ENCODE measurements at regions not wholly inside any gene's neighbourhood (a gene's known extent, or its start where the extent isn't known, plus 50 kb on each side); places are given as distances from the start of the nearest gene placed in this dataset.

GRCh38 chr10:94279835-94280709 is 82.7 kb downstream of the NOC3L start:
- no peak overlapping the region for H3K27ac ChIP-seq
- H3K27me3 ChIP-seq = no peaks in the 10 kb centered on the region
- peaks cover 0 to 22% (median 7%) of the 10 kb centered on the region in 12 donors for H3K4me1 ChIP-seq
- intact Hi-C loops (cut with DNase I) = loop anchor here in 7 of 10 donors (1.0 to 10.0 kb wide), 6 partner anchors 37 to 203 kb away; no protein-coding TSS in a partner anchor
- peaks cover 0 to 61% (median 6%) of the 10 kb centered on the region in 9 donors for H3K36me3 ChIP-seq
- 46 to 54% (median 52%) methylated on average over 14 of the region's 14 CpGs for WGBS, 4 donors
- TF ChIP-seq POLR2A (IDR thresholded peaks at IDR 0.05) (no peak), CTCF (IDR thresholded peaks at IDR 0.05) (peak; percentile 74 to 94 (median 88))
- no peaks in the 10 kb centered on the region for H3K9me3 ChIP-seq
- DNase-seq (peak in 4 of 5 donors; percentile 36 to 74 (median 54)), ATAC-seq (peak; percentile 59 to 76 (median 72))
- no peak overlapping the region for H3K4me3 ChIP-seq

- DNase-seq = no peak
- peaks cover 0 to 74% (median 6%) of the 10 kb centered on the region in 9 donors for H3K36me3 ChIP-seq
- H3K27ac ChIP-seq = no peak overlapping the region
- no peak for TF ChIP-seq CTCF (IDR thresholded peaks at IDR 0.05)
- 93 to 96% (median 94%) methylated on average over 5 of the region's 5 CpGs for WGBS, 4 donors
- H3K9me3 ChIP-seq = no peaks in the 10 kb centered on the region
- H3K4me3 ChIP-seq = no peak overlapping the region
- H3K4me1 ChIP-seq = peaks cover 0 to 9% (median 0%) of the 10 kb centered on the region in 12 donors
- intact Hi-C loops (cut with DNase I) = loop anchor here in 5 of 10 donors (5.0 to 10.0 kb wide), 3 partner anchors 36 to 163 kb away; no protein-coding TSS in a partner anchor
- ATAC-seq = no peak
- H3K27me3 ChIP-seq = no peaks in the 10 kb centered on the region
Observed at GRCh38 chr10:94281654-94282053, 81.1 kb downstream of the NOC3L start.

GRCh38 chr10:94282369-94282768 is 80.4 kb downstream of the NOC3L start:
- H3K27ac ChIP-seq = no peak overlapping the region
- no peak overlapping the region for H3K4me3 ChIP-seq
- ATAC-seq (no peak), DNase-seq (no peak)
- TF ChIP-seq POLR2A (IDR thresholded peaks at IDR 0.05) (no peak), CTCF (IDR thresholded peaks at IDR 0.05) (no peak)
- H3K27me3 ChIP-seq = no peaks in the 10 kb centered on the region
- intact Hi-C loops (cut with DNase I) = loop anchor here in 5 of 10 donors (5.0 to 10.0 kb wide), 3 partner anchors 35 to 162 kb away; no protein-coding TSS in a partner anchor
- H3K4me1 ChIP-seq = peaks cover 0 to 16% (median 0%) of the 10 kb centered on the region in 12 donors
- WGBS, 4 donors = 81 to 84% (median 84%) methylated on average over 2 of the region's 2 CpGs
- no peaks in the 10 kb centered on the region for H3K9me3 ChIP-seq
- peaks cover 0 to 77% (median 6%) of the 10 kb centered on the region in 9 donors for H3K36me3 ChIP-seq

Data from heart left ventricle (tissue), 16 donors.